ENCODE measurements at regions not wholly inside any gene's neighbourhood (a gene's known extent, or its start where the extent isn't known, plus 50 kb on each side); places are given as distances from the start of the nearest gene placed in this dataset.

DNA sequence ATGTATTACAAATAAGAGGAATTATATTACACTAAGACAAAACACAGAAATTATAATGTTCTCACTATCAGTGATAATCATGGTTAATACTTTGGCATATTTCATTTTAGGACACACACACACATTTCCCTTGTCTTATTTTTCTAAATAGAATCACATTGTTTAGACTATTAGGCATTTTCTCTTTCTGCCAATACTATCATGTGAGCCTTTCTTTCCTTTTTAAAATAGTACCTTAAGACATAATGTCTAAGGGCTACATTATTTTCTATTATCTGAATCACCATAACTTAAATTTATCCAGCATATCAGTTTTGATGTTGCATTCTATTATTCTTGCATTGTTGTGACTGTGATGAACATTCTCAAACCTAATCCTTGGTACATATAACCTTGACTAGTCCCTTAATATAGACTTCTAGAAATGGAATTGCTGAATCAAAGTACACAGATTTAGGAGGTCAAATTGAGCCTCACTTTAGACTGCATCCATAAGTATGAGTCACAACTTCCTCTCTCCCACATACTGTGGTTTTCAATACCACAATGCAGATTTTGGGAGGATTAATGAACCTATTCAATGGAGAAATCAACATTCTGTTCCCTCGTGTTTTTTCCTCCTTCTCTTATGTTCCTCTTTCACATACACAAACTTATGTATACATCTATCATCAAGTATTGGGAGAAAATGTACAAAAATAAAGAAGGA lies 212.6 kb downstream of the MOXD1 start:
- Histone ChIP-seq H3K27ac (ENCODE audit: control insufficient read depth, insufficient read depth) (no peak overlapping the region), H4K20me1 (ENCODE audit: control insufficient read depth, insufficient read depth) (no peaks in the 10 kb centered on the region), H3K79me2 (ENCODE audit: control insufficient read depth, insufficient read depth, low read length) (no peaks in the 10 kb centered on the region), H3K36me3 (ENCODE audit: control insufficient read depth in 2 of 2, insufficient read depth in 2 of 2, low read length in 1 of 2) (no peaks in the 10 kb centered on the region), H3K27me3 (replicated peaks in 1 of 2; ENCODE audit: control insufficient read depth in 2 of 2, insufficient read depth in 2 of 2, low read length in 1 of 2) (no peaks in the 10 kb centered on the region), H2AFZ (ENCODE audit: control insufficient read depth, low read depth, low read length) (no peak overlapping the region), H3K4me1 (ENCODE audit: control insufficient read depth, insufficient read depth, low read length) (no peaks in the 10 kb centered on the region), H3K9me3 (replicated peaks; ENCODE audit: control insufficient read depth, insufficient read depth, low read length) (no peaks in the 10 kb centered on the region), H3K9ac (ENCODE audit: control insufficient read depth, insufficient read depth, low read length) (no peak overlapping the region), H3K4me2 (ENCODE audit: control insufficient read depth, insufficient read depth) (no peak overlapping the region), H3K4me3 (no peak overlapping the region)
- ATAC-seq = no peak
- POLR2A ChIA-PET = no interaction called here
- in situ Hi-C loops (cut with MboI) (no loop called here), intact Hi-C loops (cut with micrococcal nuclease; ENCODE audit: unreplicated experiment) (no loop called here)
- RAD21 ChIA-PET (ENCODE audit: unreplicated experiment) = no interaction called here
- no peak for DNase-seq (ENCODE audit: low read depth, low spot score)
- SMC1A ChIA-PET (ENCODE audit: uncharacterized antibody, unreplicated experiment) = no interaction called here
- no TSS peak for BruUV-seq (replicated peaks)
- FAIRE-seq = no peak
- WGBS (ENCODE audit: insufficient coverage, insufficient replicate concordance, low lambda C conversion rate, missing lambda C conversion rate) = 0% methylated on average over 1 of the region's 1 CpG
- CTCF ChIA-PET = no interaction called here
- TF ChIP-seq, protein P1, sequence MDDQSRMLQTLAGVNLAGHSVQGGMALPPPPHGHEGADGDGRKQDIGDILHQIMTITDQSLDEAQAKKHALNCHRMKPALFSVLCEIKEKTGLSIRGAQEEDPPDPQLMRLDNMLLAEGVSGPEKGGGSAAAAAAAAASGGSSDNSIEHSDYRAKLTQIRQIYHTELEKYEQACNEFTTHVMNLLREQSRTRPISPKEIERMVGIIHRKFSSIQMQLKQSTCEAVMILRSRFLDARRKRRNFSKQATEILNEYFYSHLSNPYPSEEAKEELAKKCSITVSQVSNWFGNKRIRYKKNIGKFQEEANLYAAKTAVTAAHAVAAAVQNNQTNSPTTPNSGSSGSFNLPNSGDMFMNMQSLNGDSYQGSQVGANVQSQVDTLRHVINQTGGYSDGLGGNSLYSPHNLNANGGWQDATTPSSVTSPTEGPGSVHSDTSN (IDR thresholded peaks at IDR 0.05; ENCODE audit: insufficient replicate concordance, low read depth, low read length) = no peak
- TF ChIP-seq TCF7 (IDR thresholded peaks at IDR 0.05; ENCODE audit: borderline replicate concordance) = no peak
- no peak for TF ChIP-seq CHD2 (IDR thresholded peaks at IDR 0.05; ENCODE audit: borderline replicate concordance, low read depth, low read length)
- TF ChIP-seq, protein P2, sequence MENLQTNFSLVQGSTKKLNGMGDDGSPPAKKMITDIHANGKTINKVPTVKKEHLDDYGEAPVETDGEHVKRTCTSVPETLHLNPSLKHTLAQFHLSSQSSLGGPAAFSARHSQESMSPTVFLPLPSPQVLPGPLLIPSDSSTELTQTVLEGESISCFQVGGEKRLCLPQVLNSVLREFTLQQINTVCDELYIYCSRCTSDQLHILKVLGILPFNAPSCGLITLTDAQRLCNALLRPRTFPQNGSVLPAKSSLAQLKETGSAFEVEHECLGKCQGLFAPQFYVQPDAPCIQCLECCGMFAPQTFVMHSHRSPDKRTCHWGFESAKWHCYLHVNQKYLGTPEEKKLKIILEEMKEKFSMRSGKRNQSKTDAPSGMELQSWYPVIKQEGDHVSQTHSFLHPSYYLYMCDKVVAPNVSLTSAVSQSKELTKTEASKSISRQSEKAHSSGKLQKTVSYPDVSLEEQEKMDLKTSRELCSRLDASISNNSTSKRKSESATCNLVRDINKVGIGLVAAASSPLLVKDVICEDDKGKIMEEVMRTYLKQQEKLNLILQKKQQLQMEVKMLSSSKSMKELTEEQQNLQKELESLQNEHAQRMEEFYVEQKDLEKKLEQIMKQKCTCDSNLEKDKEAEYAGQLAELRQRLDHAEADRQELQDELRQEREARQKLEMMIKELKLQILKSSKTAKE (IDR thresholded peaks at IDR 0.05; ENCODE audit: low read depth, poor library complexity, severe bottlenecking) = no peak
- TF ChIP-seq, protein P3, sequence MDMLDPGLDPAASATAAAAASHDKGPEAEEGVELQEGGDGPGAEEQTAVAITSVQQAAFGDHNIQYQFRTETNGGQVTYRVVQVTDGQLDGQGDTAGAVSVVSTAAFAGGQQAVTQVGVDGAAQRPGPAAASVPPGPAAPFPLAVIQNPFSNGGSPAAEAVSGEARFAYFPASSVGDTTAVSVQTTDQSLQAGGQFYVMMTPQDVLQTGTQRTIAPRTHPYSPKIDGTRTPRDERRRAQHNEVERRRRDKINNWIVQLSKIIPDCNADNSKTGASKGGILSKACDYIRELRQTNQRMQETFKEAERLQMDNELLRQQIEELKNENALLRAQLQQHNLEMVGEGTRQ (IDR thresholded peaks at IDR 0.05; ENCODE audit: borderline replicate concordance, low read depth, low read length) = no peak
- no peak for TF ChIP-seq TCF3 (IDR thresholded peaks at IDR 0.05; ENCODE audit: borderline replicate concordance, insufficient read depth, low read depth, low read length)
- TF ChIP-seq, protein P4, sequence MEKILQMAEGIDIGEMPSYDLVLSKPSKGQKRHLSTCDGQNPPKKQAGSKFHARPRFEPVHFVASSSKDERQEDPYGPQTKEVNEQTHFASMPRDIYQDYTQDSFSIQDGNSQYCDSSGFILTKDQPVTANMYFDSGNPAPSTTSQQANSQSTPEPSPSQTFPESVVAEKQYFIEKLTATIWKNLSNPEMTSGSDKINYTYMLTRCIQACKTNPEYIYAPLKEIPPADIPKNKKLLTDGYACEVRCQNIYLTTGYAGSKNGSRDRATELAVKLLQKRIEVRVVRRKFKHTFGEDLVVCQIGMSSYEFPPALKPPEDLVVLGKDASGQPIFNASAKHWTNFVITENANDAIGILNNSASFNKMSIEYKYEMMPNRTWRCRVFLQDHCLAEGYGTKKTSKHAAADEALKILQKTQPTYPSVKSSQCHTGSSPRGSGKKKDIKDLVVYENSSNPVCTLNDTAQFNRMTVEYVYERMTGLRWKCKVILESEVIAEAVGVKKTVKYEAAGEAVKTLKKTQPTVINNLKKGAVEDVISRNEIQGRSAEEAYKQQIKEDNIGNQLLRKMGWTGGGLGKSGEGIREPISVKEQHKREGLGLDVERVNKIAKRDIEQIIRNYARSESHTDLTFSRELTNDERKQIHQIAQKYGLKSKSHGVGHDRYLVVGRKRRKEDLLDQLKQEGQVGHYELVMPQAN (conservative IDR thresholded peaks at IDR 0.05) = no peak
- no peak for TF ChIP-seq STAT3 (IDR thresholded peaks at IDR 0.05; ENCODE audit: low read depth, low read length)
- no peak for TF ChIP-seq CREB1 (IDR thresholded peaks at IDR 0.05; ENCODE audit: low read depth)
- TF ChIP-seq EGR1 (IDR thresholded peaks at IDR 0.05; ENCODE audit: borderline replicate concordance in 1 of 2, low read depth in 2 of 2, low read length in 2 of 2) = no peak
- TF ChIP-seq RUNX3 (IDR thresholded peaks at IDR 0.05; ENCODE audit: low read length) = no peak
- TF ChIP-seq HCFC1 (IDR thresholded peaks at IDR 0.05; ENCODE audit: low read length) = no peak
- TF ChIP-seq ASH2L (IDR thresholded peaks at IDR 0.05; ENCODE audit: borderline replicate concordance, low read depth) = no peak
- no peak for TF ChIP-seq EZH2 (IDR thresholded peaks at IDR 0.05; ENCODE audit: borderline replicate concordance, control insufficient read depth, low read depth, low read length)
- TF ChIP-seq PML (IDR thresholded peaks at IDR 0.05; ENCODE audit: low read length) = no peak
- TF ChIP-seq, protein P5, sequence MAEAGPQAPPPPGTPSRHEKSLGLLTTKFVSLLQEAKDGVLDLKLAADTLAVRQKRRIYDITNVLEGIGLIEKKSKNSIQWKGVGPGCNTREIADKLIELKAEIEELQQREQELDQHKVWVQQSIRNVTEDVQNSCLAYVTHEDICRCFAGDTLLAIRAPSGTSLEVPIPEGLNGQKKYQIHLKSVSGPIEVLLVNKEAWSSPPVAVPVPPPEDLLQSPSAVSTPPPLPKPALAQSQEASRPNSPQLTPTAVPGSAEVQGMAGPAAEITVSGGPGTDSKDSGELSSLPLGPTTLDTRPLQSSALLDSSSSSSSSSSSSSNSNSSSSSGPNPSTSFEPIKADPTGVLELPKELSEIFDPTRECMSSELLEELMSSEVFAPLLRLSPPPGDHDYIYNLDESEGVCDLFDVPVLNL (IDR thresholded peaks at IDR 0.05; ENCODE audit: low read depth, low read length) = no peak
- no peak for TF ChIP-seq NFYB (IDR thresholded peaks at IDR 0.05; ENCODE audit: insufficient read depth, low read depth, low read length)

Data from GM12878 (cell line).